GOT3 (cell line): ENCODE measurements at regions not wholly inside any gene's neighbourhood (a gene's known extent, or its start where the extent isn't known, plus 50 kb on each side); places are given as distances from the start of the nearest gene placed in this dataset.

Experiments used
- DNase-seq: peaks from one replicate; lab custom pipeline; 2025; ENCODE audit warnings: mixed read lengths; lab: John Stamatoyannopoulos, UW

DNA sequence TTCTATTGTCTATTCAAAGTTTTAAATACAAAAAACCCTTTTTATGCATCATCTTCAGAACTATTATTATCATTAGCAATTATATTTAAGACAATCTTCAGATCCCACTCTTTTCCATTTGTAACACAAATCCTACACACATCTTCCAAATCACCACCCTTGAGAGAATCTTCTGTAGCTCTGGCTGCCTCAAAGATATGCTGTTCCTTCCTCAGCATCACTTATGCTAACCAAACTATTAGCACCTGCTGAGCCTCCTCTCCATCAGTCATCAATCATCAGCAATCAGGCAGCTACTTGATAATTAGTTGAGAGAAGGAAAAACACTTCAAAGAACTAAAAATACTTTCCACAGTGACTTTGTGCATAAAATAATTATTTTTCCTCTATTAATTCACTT lies 1082.2 kb downstream of the C4orf33 start:
- no peak for DNase-seq

DNA sequence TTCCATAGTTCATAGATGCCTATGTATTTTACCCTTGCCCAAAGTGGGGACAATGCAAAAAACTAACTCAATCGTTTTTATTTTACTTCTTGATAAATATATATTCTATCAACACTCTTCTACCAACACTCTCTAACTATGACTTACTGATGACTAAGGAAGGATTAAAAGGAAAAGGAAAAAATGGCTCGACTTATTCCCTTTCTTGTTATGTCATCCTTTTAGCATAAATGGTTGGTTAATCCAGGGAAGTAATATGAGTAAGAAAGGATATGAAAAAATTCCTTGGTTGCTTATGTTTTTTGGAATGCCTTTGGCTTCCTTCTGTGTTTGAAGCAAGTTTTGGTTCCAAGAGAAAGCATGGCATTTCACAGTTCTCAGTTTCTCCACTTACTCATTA lies 1087.1 kb downstream of the C4orf33 start:
- DNase-seq, result no peak

DNA sequence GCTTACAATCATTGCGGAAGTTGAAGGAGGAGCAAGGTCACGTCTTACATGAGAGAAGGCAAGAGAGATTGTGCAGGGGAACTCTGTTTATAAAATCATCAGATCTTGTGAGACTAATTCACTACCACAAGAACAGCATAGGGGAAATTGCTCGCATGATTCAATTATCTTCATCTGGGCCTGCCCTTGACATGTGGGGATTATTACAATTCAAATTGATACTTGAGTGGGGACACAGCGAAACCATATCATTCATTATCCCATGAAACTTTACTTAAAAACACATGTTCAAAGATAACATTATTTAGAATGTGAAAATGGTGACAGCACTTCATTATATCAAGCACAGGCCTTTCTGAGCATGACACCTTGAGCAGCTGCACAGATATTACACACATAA lies 1087.8 kb downstream of the C4orf33 start:
- DNase-seq, result no peak

DNA sequence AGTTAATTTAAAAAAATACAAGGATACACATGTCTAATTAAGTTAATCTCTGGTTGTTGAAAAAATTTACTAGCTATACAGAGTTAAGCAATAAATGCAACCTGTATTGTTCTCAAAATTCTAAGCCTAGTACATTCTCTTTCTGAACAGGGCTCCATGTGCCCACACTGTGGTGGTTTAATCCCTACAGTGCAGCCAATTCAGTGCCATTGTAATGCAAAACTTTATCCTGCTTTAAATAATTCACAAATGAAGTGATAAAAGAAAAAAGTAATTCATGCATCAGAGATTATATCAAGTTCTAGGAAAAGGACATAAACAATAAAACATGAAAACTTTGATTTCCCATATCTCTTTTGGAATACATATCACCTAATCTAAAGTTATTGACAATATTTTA lies 1089.2 kb downstream of the C4orf33 start:
- DNase-seq, result no peak

DNA sequence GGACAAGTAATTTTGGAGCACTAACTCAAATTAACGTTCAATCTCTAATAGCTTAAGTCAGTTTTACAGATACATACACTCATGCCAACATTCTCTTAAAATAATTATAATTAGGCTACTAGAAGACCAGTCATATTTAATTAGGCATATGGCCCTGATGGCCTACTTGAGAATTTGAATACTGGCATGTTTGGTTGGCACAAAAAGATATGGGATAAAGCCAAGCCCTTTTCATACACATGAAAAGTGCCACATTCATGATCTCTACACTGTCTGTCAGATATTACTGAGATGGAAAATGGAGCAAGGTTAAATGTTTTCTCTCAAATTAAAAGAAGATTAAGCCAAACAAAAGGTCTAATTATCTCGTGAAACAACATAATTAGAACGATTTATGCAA lies 1091.0 kb downstream of the C4orf33 start:
- DNase-seq, result no peak

DNA sequence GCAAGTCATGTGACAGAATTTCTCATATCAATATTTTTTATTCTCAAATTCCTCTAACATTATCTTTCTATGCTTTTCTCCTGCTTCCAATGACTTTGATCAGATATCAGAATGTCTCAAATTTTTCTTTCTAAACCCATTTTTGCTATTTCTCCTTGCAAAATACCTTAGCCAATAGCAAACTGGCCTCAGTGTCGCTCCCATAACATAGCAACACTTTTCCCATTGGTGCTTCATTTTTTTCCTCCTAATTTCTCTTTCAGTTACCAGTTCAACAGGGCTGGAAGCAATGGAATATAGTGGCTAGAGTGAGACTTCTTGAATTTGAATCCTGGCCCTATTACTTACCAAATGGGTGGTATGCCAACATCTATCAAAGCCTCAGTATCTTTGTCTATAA lies 1091.6 kb downstream of the C4orf33 start:
- no peak for DNase-seq

DNA sequence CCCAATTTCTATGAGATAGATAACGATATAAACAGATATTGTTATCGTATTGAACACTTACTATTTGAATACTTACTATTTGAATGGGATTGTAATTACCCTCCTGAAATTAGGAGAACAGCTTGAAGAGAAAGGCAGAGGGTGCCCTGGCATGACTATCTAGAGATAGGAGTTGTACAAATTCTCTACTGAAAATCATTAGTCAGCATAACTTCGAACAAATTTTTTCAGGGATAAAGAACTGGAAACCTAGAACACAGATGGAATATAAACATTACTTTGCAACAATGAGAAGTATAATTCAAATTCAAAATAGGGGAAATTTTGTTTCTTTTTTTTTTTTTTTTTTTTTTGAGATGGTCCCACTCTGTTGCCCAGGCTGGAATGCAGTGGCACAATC lies 1096.8 kb downstream of the C4orf33 start:
- DNase-seq, result no peak

DNA sequence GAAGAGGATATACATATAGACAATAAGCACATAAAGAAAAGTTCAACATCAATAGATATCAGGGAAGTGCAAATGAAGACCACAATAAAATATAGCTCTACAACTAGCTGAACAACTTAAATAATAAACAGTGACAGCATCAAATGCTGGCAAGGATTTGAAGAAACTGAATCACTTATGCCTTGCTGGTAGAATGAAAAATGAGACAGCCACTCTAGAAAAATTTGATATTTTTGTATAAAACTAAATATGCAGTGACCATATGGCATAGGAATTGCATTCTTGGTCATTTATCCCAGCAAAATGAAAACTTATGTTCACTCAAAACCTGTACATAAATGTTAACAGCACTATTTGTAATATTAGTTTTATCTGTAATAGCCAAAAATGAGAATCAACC lies 1102.0 kb downstream of the C4orf33 start:
- DNase-seq, result no peak

DNA sequence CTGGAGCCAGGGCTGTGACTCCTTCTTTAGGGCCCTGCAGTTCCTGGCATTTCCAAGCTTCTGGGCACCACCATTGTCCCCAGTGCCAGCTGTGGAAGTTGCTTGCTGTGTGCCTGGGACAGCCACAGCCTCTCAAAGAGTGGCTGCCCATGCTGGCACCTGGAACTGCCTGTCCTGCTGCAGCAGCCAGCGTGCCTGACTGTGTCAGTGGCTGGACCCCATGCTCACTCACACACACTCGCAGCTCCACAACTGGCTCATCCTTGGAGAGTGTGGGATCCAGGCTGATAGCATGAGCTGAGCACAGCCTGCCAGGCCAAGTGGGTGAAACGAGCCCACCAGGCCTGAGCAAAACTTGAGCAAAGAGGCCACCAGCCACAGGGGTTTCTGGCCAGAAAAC lies 1107.6 kb downstream of the C4orf33 start:
- no peak for DNase-seq

DNA sequence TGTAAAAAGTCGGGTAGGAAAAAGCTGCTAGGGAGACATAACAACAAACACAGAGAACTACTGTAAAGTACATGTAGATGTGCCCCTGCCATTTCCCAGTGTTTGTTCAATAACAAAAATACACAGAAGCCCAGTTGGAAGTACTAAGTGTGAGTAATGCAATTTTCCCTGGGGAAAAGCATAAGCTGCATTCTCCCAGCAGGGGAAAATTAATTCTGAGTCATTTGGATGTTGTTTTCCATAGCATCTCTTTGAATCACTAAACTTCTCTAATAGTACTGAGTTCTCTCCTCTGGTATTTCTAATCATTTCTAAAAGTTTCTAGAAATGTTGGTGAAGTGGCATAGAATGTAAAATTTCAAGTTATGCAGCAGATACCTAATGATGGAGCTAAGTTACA lies 1114.9 kb downstream of the C4orf33 start:
- no peak for DNase-seq

DNA sequence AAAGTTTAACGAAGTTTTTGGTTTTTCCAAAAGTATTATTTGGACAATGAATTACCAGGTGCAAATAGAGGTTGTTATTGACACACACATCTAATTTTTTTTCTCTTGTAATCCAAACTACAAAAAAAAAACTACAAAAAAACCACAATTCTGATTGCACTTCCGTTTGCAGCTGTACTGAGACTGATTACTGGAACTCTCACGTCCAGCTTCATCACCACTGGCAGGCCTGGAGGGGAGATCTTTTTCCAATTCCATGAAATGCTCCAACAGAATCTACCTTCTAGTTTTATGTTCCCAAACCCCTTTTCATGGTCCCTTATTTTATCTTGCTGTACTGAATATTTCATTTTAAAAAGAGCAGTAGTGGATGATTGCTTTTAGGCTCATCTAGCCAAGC lies 1118.3 kb downstream of the C4orf33 start:
- DNase-seq, result no peak

DNA sequence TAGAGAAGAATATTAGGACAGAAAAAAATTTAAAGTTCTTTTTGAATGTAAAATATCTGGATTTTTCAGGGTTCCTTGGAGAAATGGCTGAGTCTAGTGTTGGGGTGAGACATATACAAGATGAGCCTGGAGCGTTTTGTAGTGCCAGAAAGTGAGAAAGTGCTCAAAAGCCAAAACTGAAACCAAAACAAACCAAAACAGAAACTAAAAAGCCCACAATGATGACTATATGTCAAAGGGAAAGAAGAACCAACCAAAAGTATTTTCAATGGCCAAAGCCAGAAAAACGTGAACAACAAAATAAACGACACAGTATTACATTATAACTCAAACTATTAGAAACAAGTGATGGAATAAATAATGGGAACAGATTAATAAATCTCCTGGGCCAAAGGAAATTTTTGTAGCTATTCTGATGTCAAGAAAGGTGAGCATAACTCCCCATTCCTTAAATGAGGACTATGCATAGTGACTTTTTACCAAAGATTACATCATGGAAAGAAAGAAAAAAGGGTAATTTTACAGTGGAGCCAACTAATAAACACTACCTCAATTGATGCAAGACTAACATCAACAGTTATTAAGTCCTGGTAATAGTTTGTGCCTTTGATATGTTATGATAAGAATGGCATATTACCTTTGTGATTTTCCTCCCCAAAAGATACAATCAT lies 1137.6 kb downstream of the C4orf33 start:
- DNase-seq, result no peak

DNA sequence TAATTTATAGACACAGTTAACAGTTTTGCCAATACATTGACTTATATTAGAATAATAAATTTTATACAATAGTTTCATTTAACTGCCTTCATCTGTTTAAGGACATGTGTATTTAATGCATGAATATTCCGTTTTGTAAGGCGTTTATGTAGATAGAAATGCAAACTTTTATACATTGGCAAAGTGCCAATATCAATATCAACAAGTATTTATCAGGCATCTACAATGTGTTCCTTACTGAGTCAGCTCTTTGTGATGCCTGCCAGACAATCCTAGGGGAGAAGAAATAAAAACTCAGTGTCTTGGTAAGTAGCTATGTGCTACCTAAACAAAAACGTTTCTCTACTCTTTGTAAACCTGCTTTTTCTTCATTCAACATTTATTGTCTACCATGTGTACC lies 1142.2 kb downstream of the C4orf33 start:
- DNase-seq, result no peak

DNA sequence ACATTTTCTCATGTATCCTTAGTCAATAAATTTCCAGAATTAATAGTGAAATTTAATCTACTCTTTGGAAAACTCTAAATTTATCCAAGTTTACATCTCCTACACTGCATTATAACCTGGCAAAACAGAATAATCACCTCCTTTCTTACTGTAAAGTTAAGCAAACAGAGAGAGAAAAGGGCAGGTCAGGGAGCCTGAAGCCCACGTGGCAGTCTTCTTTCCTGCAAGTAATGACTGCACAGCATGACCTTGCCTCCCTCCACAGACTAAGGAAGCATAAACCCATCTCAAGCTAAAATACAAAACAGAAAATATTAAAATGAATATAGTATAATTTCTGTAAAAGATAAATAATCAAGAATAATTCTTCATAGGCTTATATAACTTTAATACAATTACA lies 1153.0 kb downstream of the C4orf33 start:
- DNase-seq, result no peak

DNA sequence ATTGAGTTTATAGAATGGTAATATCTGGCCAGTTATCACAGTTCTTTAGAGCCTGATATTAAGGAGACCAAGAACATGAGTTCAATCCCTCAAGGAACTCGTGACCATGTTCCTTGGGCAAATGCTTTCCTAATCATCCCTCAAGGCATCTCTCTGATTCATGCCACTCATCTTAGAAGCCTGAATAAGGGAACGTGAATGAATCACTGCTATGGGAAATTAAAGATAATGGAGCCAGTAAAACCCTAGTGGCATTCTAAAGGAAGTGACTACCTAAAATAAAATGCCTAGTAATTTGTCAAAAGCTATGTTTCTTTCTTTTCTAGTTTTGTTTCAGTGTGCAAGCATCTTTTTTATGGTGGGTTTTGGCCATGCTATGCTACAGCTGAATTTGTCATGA lies 1161.3 kb downstream of the C4orf33 start:
- DNase-seq, result no peak

DNA sequence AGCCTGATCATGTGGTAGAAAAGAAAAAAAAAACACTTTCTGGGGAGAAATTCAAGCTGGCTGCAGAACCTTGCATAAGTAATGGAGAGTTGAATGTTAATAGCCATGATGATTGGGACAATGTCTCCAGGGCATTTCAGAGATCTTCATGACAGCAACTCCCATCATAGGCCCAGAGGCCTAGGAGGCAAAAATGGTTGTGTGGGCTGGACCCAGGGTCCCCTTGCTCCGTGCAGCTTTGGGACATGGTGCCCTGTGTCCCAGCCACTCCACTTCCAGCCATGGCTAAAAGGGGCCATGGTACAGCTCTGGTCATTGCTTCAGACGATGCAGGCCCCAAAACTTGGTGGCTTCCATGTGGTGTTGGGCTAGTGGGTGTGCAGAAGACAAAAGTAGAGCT lies 1170.9 kb downstream of the C4orf33 start:
- no peak for DNase-seq

DNA sequence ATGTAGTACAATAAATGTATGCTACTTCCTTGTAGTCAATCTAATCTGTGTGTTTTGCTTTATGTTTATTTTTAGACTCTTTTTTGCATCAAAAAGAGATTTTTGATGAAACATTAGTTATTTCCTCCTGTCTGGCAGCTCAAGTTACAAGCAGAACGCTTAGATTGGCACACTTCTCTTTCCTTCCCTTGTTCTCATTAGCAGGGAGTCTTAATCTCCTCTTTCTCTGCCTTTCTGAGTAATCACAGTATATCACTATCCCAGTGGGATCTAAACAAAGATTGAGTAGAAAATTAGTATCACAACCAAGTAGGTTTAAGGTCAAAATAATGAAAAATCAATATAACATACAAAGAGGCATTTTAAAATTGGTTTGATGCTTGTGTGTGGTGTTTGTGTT lies 1192.6 kb downstream of the C4orf33 start:
- no peak for DNase-seq

DNA sequence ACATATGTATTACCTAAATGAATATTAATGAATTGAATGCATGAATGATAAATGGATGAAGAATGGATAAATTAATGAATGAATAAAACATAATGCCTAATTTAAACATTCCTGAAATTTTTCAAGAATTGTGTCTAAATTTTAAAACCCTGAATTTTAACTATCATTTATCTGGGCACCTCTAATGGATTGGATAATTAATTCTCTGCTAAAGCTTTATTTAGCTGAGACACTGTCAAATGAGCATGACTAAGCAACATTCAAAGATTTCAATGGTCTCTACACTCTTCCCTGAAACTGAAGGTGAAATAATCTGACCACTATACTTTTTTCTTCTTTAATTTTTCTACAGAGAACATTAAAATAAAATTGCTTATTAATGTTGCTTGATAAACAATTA lies 1197.7 kb downstream of the C4orf33 start:
- DNase-seq, result no peak

DNA sequence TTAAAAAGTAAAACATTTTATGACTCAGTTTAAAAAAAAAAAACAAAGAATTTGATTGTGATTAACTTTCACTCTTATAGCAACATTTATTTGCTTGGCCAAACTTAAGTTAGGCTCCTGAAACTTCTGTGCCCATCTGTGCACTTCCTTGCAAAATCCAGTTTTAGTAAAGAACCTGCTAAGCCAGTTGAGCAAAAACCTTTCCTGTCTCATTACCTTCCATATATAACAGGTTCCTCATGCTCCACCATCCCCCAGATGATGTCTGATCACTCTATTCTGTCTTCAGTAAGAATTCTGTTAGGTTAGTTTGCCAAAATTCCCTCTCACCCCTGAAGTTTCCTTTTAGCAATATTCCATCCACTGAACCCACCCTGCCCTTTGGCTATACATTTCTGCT lies 1200.5 kb downstream of the C4orf33 start:
- DNase-seq, result no peak

DNA sequence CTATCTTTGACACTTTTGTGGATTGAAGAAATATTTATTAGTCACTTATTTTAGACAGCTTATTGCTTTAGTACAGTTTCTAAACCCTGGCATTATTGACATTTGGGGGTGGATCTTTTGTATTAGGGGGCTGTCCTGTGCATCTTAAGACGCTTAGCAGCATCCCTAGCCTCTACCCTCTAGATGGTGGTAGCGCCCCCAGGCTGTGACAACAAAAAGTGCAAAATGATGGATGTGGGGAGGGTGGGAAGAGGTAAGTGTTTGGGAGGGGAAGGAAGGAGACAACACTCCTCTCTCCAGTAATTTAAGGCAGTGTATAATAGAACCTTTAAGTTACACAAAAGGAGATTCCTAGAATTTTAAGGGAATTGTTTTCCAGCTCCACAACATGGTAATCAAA lies 1210.6 kb downstream of the C4orf33 start:
- DNase-seq, result no peak

DNA sequence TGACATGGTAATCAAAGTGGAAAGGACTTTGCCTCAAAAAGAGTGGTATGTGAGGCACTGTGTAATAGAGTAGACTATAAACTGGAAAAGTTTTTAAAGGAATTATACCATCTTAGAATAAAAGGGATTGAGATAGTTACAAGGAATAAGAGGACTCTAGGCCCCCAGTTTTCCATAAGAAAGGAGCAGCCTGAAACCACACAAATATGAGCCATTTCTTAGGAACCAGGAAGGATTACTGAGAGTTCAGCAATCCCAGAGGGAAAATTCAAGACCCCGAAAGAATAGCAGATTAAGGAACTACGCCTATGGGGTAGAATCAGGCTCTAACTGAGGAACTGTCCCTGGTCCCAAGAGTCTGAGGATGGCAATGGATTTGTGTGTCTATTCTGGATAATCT lies 1213.3 kb downstream of the C4orf33 start:
- no peak for DNase-seq

DNA sequence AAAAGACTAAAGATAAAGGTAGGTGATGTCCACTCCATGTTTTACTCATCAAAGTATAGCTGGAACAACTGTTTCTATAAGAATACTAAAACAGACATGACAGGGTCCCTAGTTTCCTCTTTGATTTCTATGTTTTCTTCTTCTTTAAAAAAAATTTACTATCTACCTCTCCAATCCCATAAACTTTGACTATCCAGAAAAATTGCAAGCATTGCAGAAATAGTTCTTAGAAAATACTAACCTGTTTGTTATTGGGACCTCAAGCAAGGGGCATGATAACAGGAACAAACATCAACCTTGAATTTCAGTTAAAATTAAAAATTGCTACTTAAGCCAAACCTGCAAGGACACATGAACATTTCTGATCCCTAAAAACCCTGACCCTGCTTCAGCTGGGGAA lies 1226.5 kb downstream of the C4orf33 start:
- no peak for DNase-seq

DNA sequence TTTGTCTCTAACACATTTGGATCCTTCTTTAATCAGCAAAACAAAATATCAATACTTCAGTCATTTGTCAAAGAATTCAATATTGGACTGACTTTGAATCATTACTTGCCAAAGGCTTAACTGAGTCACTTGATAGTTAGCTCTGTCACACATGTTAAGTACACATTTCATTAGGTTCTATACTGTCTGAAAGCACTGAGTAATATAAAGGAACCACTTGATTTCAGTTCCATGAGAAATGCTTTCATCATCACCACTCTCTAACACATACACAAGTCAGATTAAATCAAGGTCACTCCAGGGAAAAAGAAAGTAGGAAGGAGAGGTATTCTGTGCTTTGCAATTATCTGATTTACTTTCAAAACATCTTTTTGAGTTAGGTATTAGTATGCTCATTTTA lies 1233.1 kb downstream of the C4orf33 start:
- no peak for DNase-seq

DNA sequence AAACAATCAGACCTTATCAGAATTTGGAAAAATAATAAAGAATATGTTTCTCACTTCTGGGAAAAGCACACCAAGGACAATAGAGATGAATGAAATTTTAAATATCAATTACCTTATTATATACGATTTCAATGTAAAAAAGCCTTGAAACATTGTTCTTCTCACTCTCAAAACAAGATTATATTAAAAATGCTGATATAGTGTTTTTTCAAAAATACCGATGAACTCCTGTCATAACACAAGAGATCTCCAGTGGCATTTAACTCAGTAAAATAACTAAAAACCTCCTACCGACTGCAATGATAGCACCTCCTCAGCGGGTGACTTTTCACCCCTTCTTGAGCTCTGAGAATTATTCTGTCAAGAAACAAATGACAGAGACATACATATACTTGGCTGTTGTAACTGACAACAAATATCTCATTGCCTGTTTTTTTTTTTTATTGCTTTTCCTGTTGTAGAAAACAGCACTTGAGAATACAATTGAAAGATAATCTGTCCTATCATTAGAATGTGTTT lies 1237.3 kb downstream of the C4orf33 start:
- DNase-seq, result no peak
